Liver (tissue), 7 donors: ENCODE measurements at regions not wholly inside any gene's neighbourhood (a gene's known extent, or its start where the extent isn't known, plus 50 kb on each side); places are given as distances from the start of the nearest gene placed in this dataset.

Experiments
- DNase-seq: peaks from one replicate; pipeline ENCODE4 v3.0.0-alpha.2; 2017; ENCODE audit warnings: low spot score
- H3K27ac ChIP-seq, 2 donors: one replicate each; pipeline ENCODE4 v1.7.0; 2013; ENCODE audit warnings: inconsistent platforms in 2 of 2, low read length in 2 of 2, control low read depth in 1 of 2, low read depth in 1 of 2, mild to moderate bottlenecking in 1 of 2
- H3K27me3 ChIP-seq, 4 donors: one replicate each; pipeline versions ENCODE4 v1.6.1 to v1.7.0; 2013; ENCODE audit warnings: low read length in 3 of 4, inconsistent platforms in 1 of 4, mild to moderate bottlenecking in 1 of 4, moderate library complexity in 1 of 4; ENCODE audit not compliant: control insufficient read depth in 4 of 4, insufficient read depth in 4 of 4
- H3K36me3 ChIP-seq, 4 donors: one replicate each; pipeline versions ENCODE4 v1.6.1 to v1.7.0; 2013; ENCODE audit warnings: low read length in 3 of 4, mild to moderate bottlenecking in 3 of 4, low read depth in 1 of 4, moderate library complexity in 1 of 4; ENCODE audit not compliant: control insufficient read depth in 4 of 4, insufficient read depth in 3 of 4
- H3K4me1 ChIP-seq, 4 donors: one replicate each; pipeline versions ENCODE4 v1.6.1 to v1.7.0; 2013; ENCODE audit warnings: low read length in 3 of 4, mild to moderate bottlenecking in 3 of 4, moderate library complexity in 1 of 4; ENCODE audit not compliant: control insufficient read depth in 4 of 4, insufficient read depth in 4 of 4
- H3K4me3 ChIP-seq, 3 donors: one replicate each; pipeline versions ENCODE4 v1.6.1 to v1.7.0; 2013; ENCODE audit warnings: low read length in 3 of 3, control low read depth in 1 of 3, low read depth in 1 of 3, mild to moderate bottlenecking in 1 of 3
- H3K9ac ChIP-seq, 2 donors: one replicate each; pipeline ENCODE4 v1.7.0; 2013; ENCODE audit warnings: low read length in 2 of 2, mild to moderate bottlenecking in 2 of 2, moderate library complexity in 2 of 2, control low read depth in 1 of 2, low read depth in 1 of 2
- H3K9me3 ChIP-seq, 4 donors: one replicate each; pipeline versions ENCODE4 v1.6.1 to v1.7.0; 2013; ENCODE audit warnings: low read length in 3 of 4; ENCODE audit not compliant: control insufficient read depth in 4 of 4
- ATF3 ChIP-seq: IDR thresholded peaks from 2 replicates; pipeline ENCODE4 v1.6.1; 2016; ENCODE audit warnings: antibody characterized with exemption
- EGR1 ChIP-seq, 2 donors: IDR thresholded peaks; 2 replicates each; pipeline ENCODE4 v1.6.1; 2016 to 2018; ENCODE audit warnings: antibody characterized with exemption in 2 of 2, low read depth in 2 of 2
- FOXA1 ChIP-seq: IDR thresholded peaks from 2 replicates; pipeline ENCODE4 v1.6.1; 2016; ENCODE audit warnings: antibody characterized with exemption
- GABPA ChIP-seq, 2 donors: IDR thresholded peaks in 1 of 2; conservative IDR thresholded peaks in 1 of 2; 2 replicates each; pipeline ENCODE4 v1.6.1; 2016; ENCODE audit warnings: antibody characterized with exemption in 2 of 2, mild to moderate bottlenecking in 1 of 2, moderate library complexity in 1 of 2
- HNF4A ChIP-seq, 2 donors: conservative IDR thresholded peaks; 2 replicates each; pipeline ENCODE4 v1.6.1; 2016; ENCODE audit warnings: antibody characterized with exemption in 2 of 2, mild to moderate bottlenecking in 2 of 2
- JUND ChIP-seq, 2 donors: IDR thresholded peaks; 2 replicates each; pipeline ENCODE4 v1.6.1; 2016; ENCODE audit warnings: antibody characterized with exemption in 2 of 2
- MAX ChIP-seq: IDR thresholded peaks from 2 replicates; pipeline ENCODE4 v1.6.1; 2016; ENCODE audit warnings: antibody characterized with exemption
- NR2F2 ChIP-seq: IDR thresholded peaks from 2 replicates; pipeline ENCODE4 v1.6.1; 2016; ENCODE audit warnings: antibody characterized with exemption
- REST ChIP-seq: IDR thresholded peaks from 2 replicates; pipeline ENCODE4 v1.6.1; 2016; ENCODE audit warnings: antibody characterized with exemption, mild to moderate bottlenecking
- RXRA ChIP-seq, 2 donors: IDR thresholded peaks; 2 replicates each; pipeline ENCODE4 v1.6.1; 2017 to 2018; ENCODE audit warnings: antibody characterized with exemption in 2 of 2, mild to moderate bottlenecking in 1 of 2
- SP1 ChIP-seq: IDR thresholded peaks from 2 replicates; pipeline ENCODE4 v1.6.1; 2018; ENCODE audit warnings: antibody characterized with exemption, mild to moderate bottlenecking
- YY1 ChIP-seq: IDR thresholded peaks from 2 replicates; pipeline ENCODE4 v1.6.1; 2016; ENCODE audit warnings: antibody characterized with exemption, mild to moderate bottlenecking
- ZBTB33 ChIP-seq: IDR thresholded peaks from 2 replicates; pipeline ENCODE4 v1.6.1; 2016; ENCODE audit warnings: antibody characterized with exemption
- WGBS: extraction: QIAGEN DNeasy Blood & Tissue Kit; methylation state at CpG from one replicate; pipeline ENCODE4 v1.1.7; 2013; 5-methylcytosine and 5-hydroxymethylcytosine counted together
- donor health status: healthy.
- donor health status: healthy.
- donor health status: healthy.
- donor health status: healthy.

GRCh38 chr2:52269696-52270485, 1238.0 kb upstream of the NRXN1 start:
- H3K9ac ChIP-seq: no peak overlapping the region
- H3K27me3 ChIP-seq: no peaks in the 10 kb centered on the region
- 62% methylated on average over 3 of the region's 3 CpGs for WGBS
- H3K27ac ChIP-seq: no peak overlapping the region
- DNase-seq: no peak
- H3K4me3 ChIP-seq: no peak overlapping the region
- H3K9me3 ChIP-seq: peaks cover 0 to 9% (median 1%) of the 10 kb centered on the region in 4 donors
- H3K4me1 ChIP-seq: no peaks in the 10 kb centered on the region
- TF ChIP-seq ATF3: no peak
- no peak for TF ChIP-seq RXRA (IDR thresholded peaks at IDR 0.05)
- TF ChIP-seq EGR1 (IDR thresholded peaks at IDR 0.05; ENCODE audit: low read depth in 2 of 2): no peak
- no peak for TF ChIP-seq YY1
- TF ChIP-seq SP1: no peak
- TF ChIP-seq ZBTB33: no peak
- TF ChIP-seq REST: no peak
- TF ChIP-seq FOXA1: no peak
- H3K36me3 ChIP-seq: no peaks in the 10 kb centered on the region

- H3K9ac ChIP-seq: no peak overlapping the region
- no peaks in the 10 kb centered on the region for H3K4me1 ChIP-seq
- H3K4me3 ChIP-seq: no peak overlapping the region
- H3K9me3 ChIP-seq: no peaks in the 10 kb centered on the region
- no peaks in the 10 kb centered on the region for H3K27me3 ChIP-seq
- H3K36me3 ChIP-seq: no peaks in the 10 kb centered on the region
- no peak for DNase-seq
- no peak overlapping the region for H3K27ac ChIP-seq
- 91% methylated on average over 2 of the region's 2 CpGs for WGBS
- TF ChIP-seq NR2F2 (no peak), HNF4A (conservative IDR thresholded peaks at IDR 0.05) (no peak), EGR1 (IDR thresholded peaks at IDR 0.05; ENCODE audit: low read depth in 2 of 2) (no peak), GABPA (IDR thresholded peaks at IDR 0.05 in 1 of 2, conservative IDR thresholded peaks at IDR 0.05 in 1 of 2) (no peak), YY1 (no peak), JUND (IDR thresholded peaks at IDR 0.05) (no peak), MAX (no peak), FOXA1 (no peak), RXRA (IDR thresholded peaks at IDR 0.05) (no peak)
Observed at GRCh38 chr2:52264911-52265310, 1233.0 kb upstream of the NRXN1 start.
